Ecto neural progenitor cell (in vitro differentiated cells): ENCODE measurements at regions not wholly inside any gene's neighbourhood (a gene's known extent, or its start where the extent isn't known, plus 50 kb on each side); places are given as distances from the start of the nearest gene placed in this dataset.
"Not testable (repeated sequence)": the region's sequence is repeated elsewhere in the genome, so short reads cannot be mapped to it uniquely, and the experiment has no call there.

Source experiments
- DNase-seq: peaks from one replicate; pipeline ENCODE4 v3.0.0-alpha.2; 2018; ENCODE audit warnings: low spot score

- not testable (repeated sequence) for DNase-seq
These were observed 111.2 kb upstream of the DEFB108B start for GRCh38 chr11:71721840-71722239.

GRCh38 chr11:71723991-71724390 lies 109.0 kb upstream of the DEFB108B start:
- not testable (repeated sequence) for DNase-seq

- not testable (repeated sequence) for DNase-seq
These were observed 102.3 kb upstream of the DEFB108B start for GRCh38 chr11:71730748-71731147.

GRCh38 chr11:71734368-71734767 lies 98.6 kb upstream of the DEFB108B start:
- not testable (repeated sequence) for DNase-seq

GRCh38 chr11:71738317-71738716 lies 94.7 kb upstream of the DEFB108B start:
- DNase-seq, result not testable (repeated sequence)

- DNase-seq, result not testable (repeated sequence)
These were observed 89.6 kb upstream of the DEFB108B start for GRCh38 chr11:71743385-71743784.

- DNase-seq, result not testable (repeated sequence)
These were observed 87.3 kb upstream of the DEFB108B start for GRCh38 chr11:71745656-71746055.

GRCh38 chr11:71746263-71746662 lies 86.7 kb upstream of the DEFB108B start:
- not testable (repeated sequence) for DNase-seq

- not testable (repeated sequence) for DNase-seq
These were observed 83.9 kb upstream of the DEFB108B start for GRCh38 chr11:71748965-71749620.

GRCh38 chr11:71750908-71751307 lies 82.1 kb upstream of the DEFB108B start:
- not testable (repeated sequence) for DNase-seq

- DNase-seq, result not testable (repeated sequence)
These were observed 68.1 kb upstream of the DEFB108B start for GRCh38 chr11:71764695-71765491.

- DNase-seq, result not testable (repeated sequence)
These were observed 66.0 kb upstream of the DEFB108B start for GRCh38 chr11:71767016-71767415.

- DNase-seq, result not testable (repeated sequence)
These were observed 60.8 kb upstream of the DEFB108B start for GRCh38 chr11:71772193-71772592.

- DNase-seq, result no peak
These were observed 58.3 kb upstream of the DEFB108B start for GRCh38 chr11:71774603-71775222.

- DNase-seq, result not testable (repeated sequence)
These were observed 52.9 kb upstream of the DEFB108B start for GRCh38 chr11:71780116-71780515.

- DNase-seq, result not testable (repeated sequence)
These were observed 52.2 kb upstream of the DEFB108B start for GRCh38 chr11:71780771-71781170.

- DNase-seq, result not testable (repeated sequence)
These were observed 51.5 kb upstream of the DEFB108B start for GRCh38 chr11:71781491-71781890.

GRCh38 chr11:71782229-71782861 lies 50.7 kb upstream of the DEFB108B start:
- not testable (repeated sequence) for DNase-seq

GRCh38 chr11:71783191-71783590 lies 49.8 kb upstream of the DEFB108B start:
- not testable (repeated sequence) for DNase-seq
